ENCODE measurements at regions not wholly inside any gene's neighbourhood (a gene's known extent, or its start where the extent isn't known, plus 50 kb on each side); places are given as distances from the start of the nearest gene placed in this dataset.

DNA sequence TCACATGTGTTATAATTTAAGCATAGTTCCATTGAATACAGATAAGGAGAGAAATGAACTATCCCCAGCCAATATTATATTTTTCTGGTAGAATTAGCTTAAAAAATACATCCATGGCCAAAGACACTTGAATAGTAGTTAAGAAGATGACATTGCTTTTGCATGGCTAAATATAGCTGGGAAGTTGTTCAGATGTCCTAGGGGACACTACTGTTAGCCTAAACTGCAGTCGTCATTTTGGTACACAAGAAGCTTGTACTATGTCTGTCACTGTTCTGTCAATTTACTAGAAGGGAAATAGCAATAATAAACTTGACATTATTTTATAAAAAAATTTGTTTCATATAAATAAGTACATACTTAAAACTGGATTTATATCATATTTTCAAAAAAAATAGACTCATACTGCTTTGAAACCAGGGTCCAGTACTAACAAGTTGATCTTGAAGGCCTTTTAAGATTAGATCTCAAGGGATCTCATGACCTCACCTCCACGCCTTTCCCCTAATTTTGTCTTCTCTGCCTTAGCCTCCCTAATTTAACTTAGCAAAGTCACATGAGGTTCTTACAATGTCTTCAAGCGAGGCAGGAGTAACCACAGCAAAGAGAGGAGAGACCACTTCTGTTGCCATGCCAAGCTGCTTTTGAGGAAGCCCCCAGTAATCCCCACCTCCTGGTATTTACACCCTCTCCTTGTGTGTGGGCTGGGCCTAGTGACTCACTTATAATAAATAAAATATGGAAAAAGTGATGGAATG lies 81.0 kb downstream of the AVPR1A start:
- TF ChIP-seq CTCF (IDR thresholded peaks at IDR 0.05) = no peak
- TF ChIP-seq POLR2A (IDR thresholded peaks at IDR 0.05) = no peak

Measured in esophagus squamous epithelium (tissue), 4 donors.